Lung (tissue), 11 donors: ENCODE measurements at regions not wholly inside any gene's neighbourhood (a gene's known extent, or its start where the extent isn't known, plus 50 kb on each side); places are given as distances from the start of the nearest gene placed in this dataset.

Experiments
- ATAC-seq: fragments of 200-7000 bp; cut with Tn5 transposase; one replicate; pipeline ENCODE4 v1.9.1; 2020; ENCODE audit warnings: moderate number of reproducible peaks; ENCODE audit not compliant: insufficient read depth, low FRiP score
- DNase-seq, 3 donors: peaks; one replicate each; pipeline ENCODE4 v3.0.0-alpha.2; 2013 to 2017
- H3K27ac ChIP-seq, 2 donors: one replicate each; pipeline ENCODE4 v1.5.1; 2013; ENCODE audit warnings: mild to moderate bottlenecking in 2 of 2, moderate library complexity in 2 of 2, control low read depth in 1 of 2, inconsistent platforms in 1 of 2, low read depth in 1 of 2, low read length in 1 of 2
- H3K27me3 ChIP-seq, 3 donors: one replicate each; pipeline ENCODE4 v1.5.1; 2013; ENCODE audit warnings: low read length in 2 of 3; ENCODE audit not compliant: control insufficient read depth in 3 of 3, insufficient read depth in 3 of 3
- H3K36me3 ChIP-seq, 4 donors: one replicate each; pipeline ENCODE4 v1.5.1; 2013; ENCODE audit warnings: low read length in 4 of 4, mild to moderate bottlenecking in 1 of 4, moderate library complexity in 1 of 4; ENCODE audit not compliant: control insufficient read depth in 4 of 4, insufficient read depth in 4 of 4
- H3K4me1 ChIP-seq, 5 donors: one replicate each; pipeline ENCODE4 v1.5.1; 2013; ENCODE audit warnings: low read length in 5 of 5, mild to moderate bottlenecking in 2 of 5, moderate library complexity in 1 of 5; ENCODE audit not compliant: control insufficient read depth in 5 of 5, insufficient read depth in 5 of 5
- H3K4me3 ChIP-seq: one replicate; pipeline ENCODE4 v1.5.1; 2013; ENCODE audit warnings: mild to moderate bottlenecking, control low read depth, moderate library complexity
- H3K9ac ChIP-seq, 2 donors: one replicate each; pipeline ENCODE4 v1.5.1; 2013; ENCODE audit warnings: low read length in 2 of 2, control low read depth in 1 of 2; ENCODE audit not compliant: insufficient read depth in 1 of 2
- H3K9me3 ChIP-seq, 4 donors: one replicate each; pipeline ENCODE4 v1.5.1; 2013; ENCODE audit warnings: low read length in 3 of 4, mild to moderate bottlenecking in 1 of 4, moderate library complexity in 1 of 4; ENCODE audit not compliant: control insufficient read depth in 4 of 4, insufficient read depth in 3 of 4
- WGBS, 2 donors: extraction: QIAGEN DNeasy Blood & Tissue Kit; methylation state at CpG; one replicate each; pipeline ENCODE4 v1.1.7; 2013; 5-methylcytosine and 5-hydroxymethylcytosine counted together
- TF ChIP-seq, protein P1 (sequence below): IDR thresholded peaks from 2 replicates; pipeline ENCODE4 v1.5.1; 2012; ENCODE audit warnings: mild to moderate bottlenecking; ENCODE audit errors: control extremely low read depth, extremely low read depth
- donor health status: control.
- donor health status: control.
- donor health status: Bipolar disorder and iron deficiency.
- donor health status: healthy.
- donor health status: DM: yes; HTN: yes; CAD: no.

DNA sequence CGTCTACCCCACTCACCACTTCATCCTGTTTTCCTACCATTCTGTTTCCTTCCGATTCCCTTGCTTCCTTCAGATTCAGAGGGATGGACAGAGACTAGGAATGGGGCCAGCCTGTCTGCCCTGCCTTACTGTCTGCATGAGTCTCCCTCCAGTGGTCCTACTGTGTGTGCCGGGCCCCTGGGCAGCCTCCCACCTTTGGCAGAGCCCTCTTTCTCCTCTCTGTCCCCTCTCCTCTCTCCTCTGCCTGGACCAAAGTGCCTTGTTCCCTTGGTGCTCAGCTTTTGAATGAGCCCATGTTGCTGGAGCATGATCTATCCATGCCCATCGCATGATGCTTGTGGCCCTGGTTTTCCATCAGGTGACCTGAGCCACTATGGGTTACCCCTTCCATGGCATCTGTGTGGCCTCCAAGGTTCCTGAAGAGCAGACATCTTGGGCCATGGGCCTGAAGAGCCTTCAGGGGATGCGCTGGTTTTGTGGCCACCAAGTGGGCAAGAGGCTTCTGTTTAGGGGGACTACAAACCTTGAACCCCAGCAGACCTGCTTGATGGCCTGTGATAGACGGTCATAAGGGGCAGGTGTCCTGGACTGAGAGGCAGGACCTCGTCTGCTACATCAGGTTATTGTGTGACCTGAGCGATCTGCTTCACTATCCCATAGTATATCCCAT lies 54.2 kb upstream of the BCL11B start:
- TF ChIP-seq, protein P1, sequence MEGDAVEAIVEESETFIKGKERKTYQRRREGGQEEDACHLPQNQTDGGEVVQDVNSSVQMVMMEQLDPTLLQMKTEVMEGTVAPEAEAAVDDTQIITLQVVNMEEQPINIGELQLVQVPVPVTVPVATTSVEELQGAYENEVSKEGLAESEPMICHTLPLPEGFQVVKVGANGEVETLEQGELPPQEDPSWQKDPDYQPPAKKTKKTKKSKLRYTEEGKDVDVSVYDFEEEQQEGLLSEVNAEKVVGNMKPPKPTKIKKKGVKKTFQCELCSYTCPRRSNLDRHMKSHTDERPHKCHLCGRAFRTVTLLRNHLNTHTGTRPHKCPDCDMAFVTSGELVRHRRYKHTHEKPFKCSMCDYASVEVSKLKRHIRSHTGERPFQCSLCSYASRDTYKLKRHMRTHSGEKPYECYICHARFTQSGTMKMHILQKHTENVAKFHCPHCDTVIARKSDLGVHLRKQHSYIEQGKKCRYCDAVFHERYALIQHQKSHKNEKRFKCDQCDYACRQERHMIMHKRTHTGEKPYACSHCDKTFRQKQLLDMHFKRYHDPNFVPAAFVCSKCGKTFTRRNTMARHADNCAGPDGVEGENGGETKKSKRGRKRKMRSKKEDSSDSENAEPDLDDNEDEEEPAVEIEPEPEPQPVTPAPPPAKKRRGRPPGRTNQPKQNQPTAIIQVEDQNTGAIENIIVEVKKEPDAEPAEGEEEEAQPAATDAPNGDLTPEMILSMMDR = no peak
- Histone ChIP-seq H3K27me3 (peaks cover 0 to 4% (median 0%) of the 10 kb centered on the region in 3 donors), H3K36me3 (no peaks in the 10 kb centered on the region), H3K9me3 (peaks cover 0 to 3% (median 0%) of the 10 kb centered on the region in 4 donors), H3K9ac (no peak overlapping the region), H3K4me3 (no peak overlapping the region), H3K4me1 (no peaks in the 10 kb centered on the region), H3K27ac (no peak overlapping the region)
- WGBS, 2 donors = 89 to 94% methylated on average over 8 of the region's 8 CpGs
- DNase-seq = peak in 1 of 3 donors; percentile 6
- ATAC-seq = no peak

DNA sequence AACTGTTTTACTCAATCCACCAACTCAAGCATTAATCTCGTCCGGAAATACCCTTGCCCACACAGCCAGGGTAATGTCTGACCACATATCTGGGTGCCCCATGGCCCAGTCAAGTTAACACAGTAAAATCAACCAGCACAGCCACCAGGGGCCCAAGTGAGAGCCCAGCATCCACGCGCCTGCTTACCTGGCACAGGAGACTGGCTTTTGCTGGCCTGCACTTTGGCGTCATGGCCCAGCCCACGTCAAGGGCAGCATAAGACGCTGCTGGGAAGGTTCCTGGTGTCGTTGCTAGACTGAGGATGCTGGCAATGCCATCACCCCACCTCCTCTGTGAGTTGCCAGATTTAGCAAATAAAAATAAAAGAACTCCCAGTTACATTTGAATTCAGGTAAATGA lies 53.6 kb upstream of the BCL11B start:
- peaks cover 0 to 5% (median 0%) of the 10 kb centered on the region in 3 donors for H3K27me3 ChIP-seq
- 91 to 92% methylated on average over 8 of the region's 8 CpGs for WGBS, 2 donors
- H3K27ac ChIP-seq = no peak overlapping the region
- peaks cover 0 to 4% (median 0%) of the 10 kb centered on the region in 4 donors for H3K9me3 ChIP-seq
- TF ChIP-seq, protein P1 = no peak
- no peak for DNase-seq
- no peak overlapping the region for H3K9ac ChIP-seq
- H3K4me3 ChIP-seq = no peak overlapping the region
- no peaks in the 10 kb centered on the region for H3K36me3 ChIP-seq
- no peaks in the 10 kb centered on the region for H3K4me1 ChIP-seq
- ATAC-seq = no peak

GRCh38 chr14:99325016-99325415 lies 53.0 kb upstream of the BCL11B start:
- H3K4me3 ChIP-seq = no peak overlapping the region
- H3K4me1 ChIP-seq = peaks cover 0 to 2% (median 0%) of the 10 kb centered on the region in 5 donors
- DNase-seq (no peak), ATAC-seq (no peak)
- TF ChIP-seq, protein P1 = no peak
- no peaks in the 10 kb centered on the region for H3K36me3 ChIP-seq
- WGBS, 2 donors = 83 to 84% methylated on average over 9 of the region's 9 CpGs
- no peak overlapping the region for H3K27ac ChIP-seq
- H3K9me3 ChIP-seq = peaks cover 0 to 4% (median 0%) of the 10 kb centered on the region in 4 donors
- peaks cover 0 to 5% (median 0%) of the 10 kb centered on the region in 3 donors for H3K27me3 ChIP-seq
- H3K9ac ChIP-seq = no peak overlapping the region
